H1 (cell line): ENCODE measurements at regions not wholly inside any gene's neighbourhood (a gene's known extent, or its start where the extent isn't known, plus 50 kb on each side); places are given as distances from the start of the nearest gene placed in this dataset.

ENCODE experiments used
- CTCF ChIA-PET: fragments of 300-600 bp; sonication (Branson Sonifier 250); formaldehyde crosslinking; loops from one replicate; lab custom pipeline; 2021; ENCODE audit not compliant: partially characterized antibody; lab: Charles Lee
- POLR2A ChIA-PET: fragments of 300-600 bp; sonication (Branson Sonifier 250); formaldehyde crosslinking; loops from one replicate; lab custom pipeline; 2021; ENCODE audit warnings: inconsistent platforms; ENCODE audit not compliant: partially characterized antibody; lab: Charles Lee
- DNase-seq, 2 experiments: peaks; one replicate each; pipeline versions ENCODE4 v3.0.0 to v3.0.0-alpha.2; 2010 to 2022; ENCODE audit warnings: low spot score in 2 of 2, low read depth in 1 of 2, mixed read lengths in 1 of 2
- FAIRE-seq: peaks from 2 replicates; lab custom pipeline; 2011; peaks lifted over from hg19 to GRCh38; lab: Jason Lieb, UNC
- H2AFZ ChIP-seq: 2 replicates; pipeline ENCODE4 v1.8.1; 2012; ENCODE audit warnings: low read length, inconsistent platforms
- H2AK5ac ChIP-seq: 2 replicates; pipeline ENCODE4 v1.6.1; 2013; ENCODE audit warnings: low read depth, low read length
- H2BK120ac ChIP-seq: replicated peaks from 2 replicates; pipeline ENCODE3; 2013; ENCODE audit warnings: low read depth, low read length, inconsistent platforms
- H2BK12ac ChIP-seq: 2 replicates; pipeline ENCODE4 v1.6.1; 2013; ENCODE audit warnings: low read depth, low read length
- H2BK15ac ChIP-seq: 2 replicates; pipeline ENCODE4 v1.6.1; 2013; ENCODE audit warnings: low read length
- H2BK20ac ChIP-seq: 2 replicates; pipeline ENCODE4 v1.6.1; 2013; ENCODE audit warnings: low read length
- H2BK5ac ChIP-seq: 2 replicates; pipeline ENCODE4 v1.6.1; 2013; ENCODE audit warnings: low read depth, low read length
- H3K14ac ChIP-seq: 2 replicates; pipeline ENCODE4 v1.6.1; 2013; ENCODE audit warnings: inconsistent platforms; ENCODE audit not compliant: insufficient read length
- H3K18ac ChIP-seq: 2 replicates; pipeline ENCODE4 v1.6.1; 2013; ENCODE audit warnings: low read length; ENCODE audit errors: extremely low read depth
- H3K23ac ChIP-seq: 2 replicates; pipeline ENCODE4 v1.6.1; 2013; ENCODE audit warnings: inconsistent platforms; ENCODE audit not compliant: insufficient read length
- H3K23me2 ChIP-seq: 2 replicates; pipeline ENCODE4 v1.6.1; 2013; ENCODE audit warnings: low read depth, low read length
- H3K27ac ChIP-seq: 2 replicates; pipeline ENCODE4 v1.6.1; 2011; ENCODE audit warnings: low read depth, low read length, inconsistent platforms
- H3K27me3 ChIP-seq, 4 experiments: replicated peaks in 1 of 4; 1 replicate in 1 of 4; 2 replicates in 3 of 4; pipeline versions ENCODE4 v1.6.1 to v1.8.1; 2011 to 2013; ENCODE audit warnings: low read length in 3 of 4, mild to moderate bottlenecking in 3 of 4, inconsistent platforms in 2 of 4, mixed read lengths in 2 of 4, moderate library complexity in 1 of 4; ENCODE audit not compliant: control insufficient read depth in 3 of 4, insufficient read depth in 3 of 4; ENCODE audit errors: extremely low read depth in 1 of 4
- H3K36me3 ChIP-seq, 4 experiments: 2 replicates each; pipeline versions ENCODE4 v1.6.1 to v1.8.1; 2011 to 2013; ENCODE audit warnings: mild to moderate bottlenecking in 4 of 4, low read length in 3 of 4, moderate library complexity in 2 of 4, control low read depth in 1 of 4, inconsistent platforms in 1 of 4; ENCODE audit not compliant: insufficient read depth in 4 of 4, control insufficient read depth in 2 of 4
- H3K4ac ChIP-seq: replicated peaks from 2 replicates; pipeline ENCODE3; 2013; ENCODE audit warnings: low read length, low read depth, mixed read lengths, inconsistent platforms; ENCODE audit not compliant: insufficient read length
- H3K4me1 ChIP-seq, 4 experiments: replicated peaks in 1 of 4; 1 replicate in 1 of 4; 2 replicates in 3 of 4; pipeline versions ENCODE4 v1.6.1 to v1.8.1; 2011 to 2013; ENCODE audit warnings: low read length in 3 of 4, inconsistent platforms in 2 of 4, mixed read lengths in 1 of 4; ENCODE audit not compliant: insufficient read depth in 4 of 4, control insufficient read depth in 3 of 4
- H3K4me2 ChIP-seq, 2 experiments: 2 replicates each; pipeline versions ENCODE4 v1.6.1 to v1.8.1; 2011 to 2013; ENCODE audit warnings: low read depth in 2 of 2, low read length in 2 of 2, control low read depth in 1 of 2, inconsistent platforms in 1 of 2, mild to moderate bottlenecking in 1 of 2; ENCODE audit not compliant: insufficient read depth in 1 of 2
- H3K4me3 ChIP-seq, 4 experiments: fragments of 200-600, 300-600 bp in 1 of 4; sonication (generic), shearing (Covaris generic), sonication (Bioruptor Twin) in 1 of 4; 2 replicates each; pipeline versions ENCODE4 v1.5.1 to v1.8.1; 2011 to 2016; ENCODE audit warnings: low read length in 4 of 4, low read depth in 3 of 4, control low read depth in 2 of 4, inconsistent platforms in 2 of 4, mild to moderate bottlenecking in 2 of 4, mixed read lengths in 1 of 4, moderate library complexity in 1 of 4; ENCODE audit not compliant: insufficient read depth in 2 of 4; ENCODE audit errors: extremely low read depth in 1 of 4
- H3K56ac ChIP-seq: replicated peaks from 2 replicates; pipeline ENCODE3; 2013; ENCODE audit warnings: low read depth, mild to moderate bottlenecking, mixed read lengths, low read length, inconsistent platforms; ENCODE audit not compliant: insufficient read length
- H3K79me1 ChIP-seq: 2 replicates; pipeline ENCODE4 v1.6.1; 2013; ENCODE audit warnings: low read depth, low read length, control low read depth
- H3K79me2 ChIP-seq, 2 experiments: 2 replicates each; pipeline versions ENCODE4 v1.6.1 to v1.8.1; 2012 to 2013; ENCODE audit warnings: low read length in 2 of 2, mild to moderate bottlenecking in 2 of 2, inconsistent platforms in 1 of 2; ENCODE audit not compliant: insufficient read depth in 2 of 2, control insufficient read depth in 1 of 2
- H3K9ac ChIP-seq, 4 experiments: replicated peaks in 1 of 4; 1 replicate in 1 of 4; 2 replicates in 3 of 4; pipeline versions ENCODE4 v1.6.1 to v1.8.1; 2011 to 2013; ENCODE audit warnings: low read depth in 3 of 4, low read length in 3 of 4, control low read depth in 2 of 4, mild to moderate bottlenecking in 2 of 4, moderate library complexity in 2 of 4, inconsistent platforms in 1 of 4; ENCODE audit errors: extremely low read depth in 1 of 4
- H3K9me3 ChIP-seq, 2 experiments: 2 replicates each; pipeline versions ENCODE4 v1.6.1 to v1.8.1; 2012 to 2013; ENCODE audit warnings: mild to moderate bottlenecking in 2 of 2, moderate library complexity in 2 of 2, control low read depth in 1 of 2, inconsistent platforms in 1 of 2, low read depth in 1 of 2, low read length in 1 of 2, mixed read lengths in 1 of 2; ENCODE audit not compliant: insufficient read depth in 2 of 2
- H4K20me1 ChIP-seq, 2 experiments: replicated peaks in 1 of 2; 2 replicates each; pipeline versions ENCODE3 to v1.8.1; 2011 to 2013; ENCODE audit warnings: inconsistent platforms in 2 of 2, low read length in 2 of 2, mild to moderate bottlenecking in 1 of 2; ENCODE audit not compliant: insufficient read depth in 2 of 2, control insufficient read depth in 1 of 2
- H4K5ac ChIP-seq: 2 replicates; pipeline ENCODE4 v1.6.1; 2013; ENCODE audit warnings: low read length, low read depth, mixed read lengths, inconsistent platforms; ENCODE audit not compliant: insufficient read length
- H4K8ac ChIP-seq: 2 replicates; pipeline ENCODE4 v1.8.0; 2013; ENCODE audit warnings: mild to moderate bottlenecking, moderate library complexity, low read length, inconsistent platforms; ENCODE audit not compliant: insufficient read depth; ENCODE audit errors: extremely low read depth
- H4K91ac ChIP-seq: replicated peaks from 2 replicates; pipeline ENCODE3; 2013; ENCODE audit warnings: low read length, mixed read lengths, inconsistent platforms; ENCODE audit not compliant: insufficient read length
- KDM1A ChIP-seq: fragments of 200-600, 300-600 bp; sonication (generic); IDR thresholded peaks from 2 replicates; pipeline ENCODE4 v1.7.1; 2016; ENCODE audit warnings: mild to moderate bottlenecking, low read length, borderline replicate concordance
- RBBP5 ChIP-seq: IDR thresholded peaks from 2 replicates; pipeline ENCODE4 v1.7.1; 2012; ENCODE audit warnings: low read depth, mild to moderate bottlenecking, inconsistent platforms, low read length, moderate library complexity, borderline replicate concordance
- WGBS, 2 experiments: shearing (Covaris generic) in 1 of 2; methylation state at CpG; one replicate each; pipeline versions ENCODE4 v1.1.6 to v1.1.7; 2013 to 2015; ENCODE audit warnings: low lambda C conversion rate in 2 of 2, mixed read lengths in 2 of 2, inconsistent platforms in 1 of 2, low coverage in 1 of 2, missing lambda C conversion rate in 1 of 2; ENCODE audit not compliant: insufficient replicate concordance in 2 of 2, insufficient coverage in 1 of 2, insufficient read length in 1 of 2; ENCODE audit errors: extremely low coverage in 1 of 2, missing lambda C conversion rate in 1 of 2; 5-methylcytosine and 5-hydroxymethylcytosine counted together

DNA sequence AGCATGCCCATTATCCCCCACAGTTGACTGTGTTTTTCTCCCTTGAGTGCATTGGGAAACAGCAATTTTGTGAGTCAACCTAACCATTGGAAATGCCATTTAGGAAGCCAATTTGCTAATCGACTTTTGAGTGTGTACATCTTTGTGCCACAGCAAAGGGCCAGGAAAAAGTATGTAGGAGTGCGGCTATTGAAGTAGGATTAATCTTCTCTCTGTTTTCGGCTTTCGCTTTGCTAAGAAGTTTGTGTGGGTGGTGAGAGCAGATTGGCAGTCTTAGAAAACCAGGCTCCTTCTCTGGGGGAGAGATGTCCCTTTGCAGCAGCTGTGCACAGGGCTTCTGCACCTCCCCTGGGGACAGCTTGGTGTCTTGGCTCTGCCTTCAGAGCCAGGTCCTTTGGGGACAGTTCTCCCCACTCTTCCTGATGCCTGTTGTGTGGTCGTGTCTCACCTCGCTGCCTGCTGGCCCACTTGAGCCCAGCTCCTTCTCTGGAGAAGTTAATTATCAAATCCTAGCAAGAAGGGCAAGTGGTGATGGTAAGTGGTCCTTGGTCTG, 74.5 kb downstream of the GEMIN8 start:
- Histone ChIP-seq H3K4me3 (no peak overlapping the region), H4K5ac (no peak overlapping the region), H2BK20ac (no peak overlapping the region), H3K4ac (no peak overlapping the region), H3K9ac (no peak overlapping the region), H2BK5ac (no peak overlapping the region), H3K36me3 (no peaks in the 10 kb centered on the region), H2BK12ac (no peak overlapping the region), H2AK5ac (no peak overlapping the region), H3K56ac (no peak overlapping the region), H3K4me1 (no peaks in the 10 kb centered on the region), H2AFZ (0 out of 2 replicates have a peak overlapping the region, but pooled peaks have one; percentile 32), H3K4me2 (no peak overlapping the region), H4K91ac (no peak overlapping the region), H2BK120ac (no peak overlapping the region), H4K20me1 (no peaks in the 10 kb centered on the region), H3K18ac (no peak overlapping the region), H3K79me2 (no peaks in the 10 kb centered on the region), H2BK15ac (no peak overlapping the region), H3K79me1 (no peaks in the 10 kb centered on the region), H3K27ac (no peak overlapping the region), H4K8ac (no peak overlapping the region), H3K23me2 (no peaks in the 10 kb centered on the region), H3K9me3 (0 out of 4 replicates have a peak, but pooled peaks cover 0 to 5% of the 10 kb centered on the region in 2 experiments), H3K14ac (no peak overlapping the region), H3K27me3 (no peaks in the 10 kb centered on the region; a peak in 1 of 7 replicates), H3K23ac (no peak overlapping the region)
- WGBS, 2 experiments = 78% methylated on average over 4 of the region's 6 CpGs; no CpG with 5 or more reads in 1 of the 2 experiments
- DNase-seq (no peak), FAIRE-seq (no peak)
- CTCF ChIA-PET = interaction anchor here (0.7 kb wide), 1 partner anchor 9 kb away, joined by 4 read pairs; no protein-coding TSS in a partner anchor
- POLR2A ChIA-PET = interaction anchor here (0.9 kb wide), 1 partner anchor 16 kb away, joined by 3 read pairs; no protein-coding TSS in a partner anchor
- TF ChIP-seq RBBP5 (no peak), KDM1A (no peak)
